HCT116 (cell line): ENCODE measurements at regions not wholly inside any gene's neighbourhood (a gene's known extent, or its start where the extent isn't known, plus 50 kb on each side); places are given as distances from the start of the nearest gene placed in this dataset.
A peak's percentile ranks its signal among the peaks of the same experiment; 100 is the strongest.

Experiments
- ATAC-seq: fragments of 200-7000 bp; cut with Tn5 transposase; 2 replicates; pipeline ENCODE4 v1.9.1; 2020; ENCODE audit warnings: mild to moderate bottlenecking, moderate library complexity
- BruUV-seq: library from RNA; stranded (reverse); fragments of 400-500 nt; replicated peaks from 2 replicates; lab custom pipeline; 2021; lab: Mats Ljungman, UMichigan
- CTCF ChIA-PET: fragments of 300-600 bp; sonication (Branson Sonifier 250); formaldehyde crosslinking; loops from one replicate; lab custom pipeline; 2021; ENCODE audit warnings: antibody characterized with exemption; lab: Charles Lee
- POLR2A ChIA-PET: fragments of 300-600, 350-600 bp; sonication (Branson Sonifier 250); formaldehyde crosslinking; loops from one replicate; lab custom pipeline; 2021; ENCODE audit warnings: antibody characterized with exemption; lab: Charles Lee
- RAD21 ChIA-PET, 2 experiments: fragments of 300-600 bp; sonication (Branson Sonifier 250); formaldehyde crosslinking; loops; one replicate each; lab custom pipeline; 2023; ENCODE audit warnings: low total read pairs in 2 of 2; ENCODE audit not compliant: uncharacterized antibody in 2 of 2, unreplicated experiment in 2 of 2, low non-redundant PET in 1 of 2; lab: Charles Lee
- DNase-seq: peaks from one replicate; pipeline ENCODE4 v3.0.0-alpha.2; 2010; ENCODE audit warnings: low read depth, low spot score
- H2AFZ ChIP-seq: fragments of 200-600 bp; shearing (Covaris generic), sonication (generic); 2 replicates; pipeline ENCODE4 v1.6.1; 2017; ENCODE audit warnings: low read depth, mixed run types, mixed read lengths, antibody characterized with exemption, low read length; ENCODE audit not compliant: poor library complexity, severe bottlenecking
- H3K27ac ChIP-seq: 2 replicates; pipeline ENCODE4 v1.5.1; 2012; ENCODE audit warnings: low read depth, low read length
- H3K27me3 ChIP-seq: fragments of 200-600 bp; sonication (generic); 2 replicates; pipeline ENCODE4 v1.6.1; 2016; ENCODE audit warnings: mixed run types, low read length, mixed read lengths; ENCODE audit not compliant: insufficient read depth
- H3K36me3 ChIP-seq, 2 experiments: fragments of 200-500 bp in 1 of 2; fragments of 200-600 bp in 1 of 2; sonication (Bioruptor generic) in 1 of 2; sonication (generic) in 1 of 2; 2 replicates each; pipeline versions ENCODE4 v1.5.1 to v1.6.1; 2014 to 2016; ENCODE audit warnings: low read length in 2 of 2, inconsistent platforms in 1 of 2, mixed read lengths in 1 of 2, mixed run types in 1 of 2; ENCODE audit not compliant: insufficient read depth in 2 of 2, control insufficient read depth in 1 of 2
- H3K4me1 ChIP-seq, 2 experiments: fragments of 200-600 bp in 1 of 2; sonication (generic) in 1 of 2; 2 replicates each; pipeline versions ENCODE4 v1.5.1 to v1.6.1; 2012 to 2017; ENCODE audit warnings: low read length in 2 of 2, inconsistent platforms in 1 of 2, mild to moderate bottlenecking in 1 of 2, mixed read lengths in 1 of 2, mixed run types in 1 of 2, moderate library complexity in 1 of 2; ENCODE audit not compliant: insufficient read depth in 2 of 2, control insufficient read depth in 1 of 2
- H3K4me2 ChIP-seq: fragments of 200-600 bp; sonication (generic); 2 replicates; pipeline ENCODE4 v1.6.1; 2017; ENCODE audit warnings: mixed run types, low read length, mixed read lengths
- H3K4me3 ChIP-seq, 2 experiments: fragments of 200-600 bp in 1 of 2; sonication (generic) in 1 of 2; replicated peaks in 1 of 2; 2 replicates each; pipeline ENCODE4 v1.5.1; 2011 to 2016; ENCODE audit warnings: low read length in 2 of 2, control low read depth in 1 of 2, low read depth in 1 of 2, mild to moderate bottlenecking in 1 of 2, mixed read lengths in 1 of 2, mixed run types in 1 of 2
- H3K79me2 ChIP-seq: fragments of 200-600 bp; sonication (generic); 2 replicates; pipeline ENCODE4 v1.6.1; 2017; ENCODE audit warnings: mild to moderate bottlenecking, mixed run types, low read length, moderate library complexity, mixed read lengths; ENCODE audit not compliant: insufficient read depth
- H3K9ac ChIP-seq: fragments of 200-600 bp; sonication (generic); 2 replicates; pipeline ENCODE4 v1.6.1; 2016; ENCODE audit warnings: low read length, mixed read lengths
- H3K9me2 ChIP-seq: fragments of 200-600 bp; sonication (generic), shearing (Covaris generic); 2 replicates; pipeline ENCODE4 v1.6.1; 2017; ENCODE audit warnings: mixed run types, mild to moderate bottlenecking, moderate library complexity; ENCODE audit not compliant: insufficient read depth
- H3K9me3 ChIP-seq, 2 experiments: fragments of 200-500 bp in 1 of 2; fragments of 200-600 bp in 1 of 2; sonication (Bioruptor generic) in 1 of 2; sonication (generic) in 1 of 2; 2 replicates each; pipeline ENCODE4 v1.6.1; 2014 to 2017; ENCODE audit warnings: low read length in 2 of 2, mixed read lengths in 2 of 2, inconsistent platforms in 1 of 2, low read depth in 1 of 2, mild to moderate bottlenecking in 1 of 2, mixed run types in 1 of 2, moderate library complexity in 1 of 2; ENCODE audit not compliant: control insufficient read depth in 1 of 2, insufficient read depth in 1 of 2
- H4K20me1 ChIP-seq: fragments of 200-600 bp; sonication (generic), shearing (Covaris generic); 2 replicates; pipeline ENCODE4 v1.6.1; 2017; ENCODE audit warnings: mixed run types, mild to moderate bottlenecking, moderate library complexity; ENCODE audit not compliant: insufficient read depth
- EGR1 ChIP-seq: IDR thresholded peaks from 2 replicates; pipeline ENCODE4 v1.6.1; 2012; ENCODE audit warnings: low read depth
- EZH2 ChIP-seq: fragments of 200-600 bp; sonication (generic); IDR thresholded peaks from 2 replicates; pipeline ENCODE4 v1.6.1; 2017; ENCODE audit warnings: antibody characterized with exemption, mixed run types
- FOSL1 ChIP-seq: IDR thresholded peaks from 2 replicates; pipeline ENCODE4 v1.6.1; 2012; ENCODE audit warnings: low read depth
- POLR2A ChIP-seq: IDR thresholded peaks from 2 replicates; pipeline ENCODE4 v1.7.0; 2011; ENCODE audit warnings: borderline replicate concordance; ENCODE audit not compliant: insufficient read depth, insufficient read length; ENCODE audit errors: extremely low read depth
- RAD21 ChIP-seq: IDR thresholded peaks from 2 replicates; pipeline ENCODE4 v1.6.1; 2012; ENCODE audit warnings: low read depth, mild to moderate bottlenecking
- SIN3A ChIP-seq: IDR thresholded peaks from 2 replicates; pipeline ENCODE4 v1.6.1; 2012; ENCODE audit warnings: low read depth
- SP1 ChIP-seq: IDR thresholded peaks from 2 replicates; pipeline ENCODE4 v1.6.1; 2012; ENCODE audit warnings: low read depth
- ZFX ChIP-seq: fragments of 450-650 bp; IDR thresholded peaks from 2 replicates; pipeline ENCODE4 v1.6.1; 2017
- ZNF274 ChIP-seq: fragments of 200-500 bp; sonication (Bioruptor generic); IDR thresholded peaks from 2 replicates; pipeline ENCODE4 v1.6.1; 2014; ENCODE audit warnings: mild to moderate bottlenecking, low read depth, low read length, inconsistent platforms
- intact Hi-C: fragments of 100-400 bp; cut with micrococcal nuclease; formaldehyde crosslinking; loops from 2 replicates; pipeline ENCODE4 v1.10.0; 2022
- TF ChIP-seq, protein P1 (sequence below), 3 experiments: fragments of 200-600 bp in 1 of 3; sonication (generic) in 1 of 3; IDR thresholded peaks in 2 of 3; conservative IDR thresholded peaks in 1 of 3; 2 replicates each; pipeline ENCODE4 v1.5.1; 2012 to 2017; ENCODE audit warnings: low read depth in 2 of 3, low read length in 2 of 3, antibody characterized with exemption in 1 of 3, borderline replicate concordance in 1 of 3, control low read depth in 1 of 3, mild to moderate bottlenecking in 1 of 3, mixed read lengths in 1 of 3, mixed run types in 1 of 3, moderate library complexity in 1 of 3; ENCODE audit not compliant: insufficient read depth in 1 of 3
- TF ChIP-seq, protein P2 (sequence below): IDR thresholded peaks from 2 replicates; pipeline ENCODE4 v1.6.1; 2012; ENCODE audit warnings: low read depth

DNA sequence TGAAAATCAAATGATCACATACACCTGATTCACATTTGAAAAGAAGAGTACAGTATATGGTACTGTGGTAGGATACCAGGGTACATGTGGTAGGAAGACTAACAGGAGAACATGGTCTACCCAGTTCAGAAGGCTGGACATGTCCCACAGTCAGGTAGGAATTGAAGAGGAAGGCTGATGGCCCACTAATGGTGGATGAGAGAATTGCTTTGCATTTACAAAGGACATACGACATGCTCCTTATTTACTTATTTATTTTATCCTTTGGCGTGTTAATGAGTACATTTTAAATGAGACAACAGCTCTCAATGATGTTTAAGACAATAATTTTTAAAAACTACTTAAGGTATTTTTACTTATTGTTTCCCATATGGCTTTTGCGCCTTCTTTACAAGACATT is 106.7 kb upstream of the BMP2K start:
- TF ChIP-seq, protein P1, sequence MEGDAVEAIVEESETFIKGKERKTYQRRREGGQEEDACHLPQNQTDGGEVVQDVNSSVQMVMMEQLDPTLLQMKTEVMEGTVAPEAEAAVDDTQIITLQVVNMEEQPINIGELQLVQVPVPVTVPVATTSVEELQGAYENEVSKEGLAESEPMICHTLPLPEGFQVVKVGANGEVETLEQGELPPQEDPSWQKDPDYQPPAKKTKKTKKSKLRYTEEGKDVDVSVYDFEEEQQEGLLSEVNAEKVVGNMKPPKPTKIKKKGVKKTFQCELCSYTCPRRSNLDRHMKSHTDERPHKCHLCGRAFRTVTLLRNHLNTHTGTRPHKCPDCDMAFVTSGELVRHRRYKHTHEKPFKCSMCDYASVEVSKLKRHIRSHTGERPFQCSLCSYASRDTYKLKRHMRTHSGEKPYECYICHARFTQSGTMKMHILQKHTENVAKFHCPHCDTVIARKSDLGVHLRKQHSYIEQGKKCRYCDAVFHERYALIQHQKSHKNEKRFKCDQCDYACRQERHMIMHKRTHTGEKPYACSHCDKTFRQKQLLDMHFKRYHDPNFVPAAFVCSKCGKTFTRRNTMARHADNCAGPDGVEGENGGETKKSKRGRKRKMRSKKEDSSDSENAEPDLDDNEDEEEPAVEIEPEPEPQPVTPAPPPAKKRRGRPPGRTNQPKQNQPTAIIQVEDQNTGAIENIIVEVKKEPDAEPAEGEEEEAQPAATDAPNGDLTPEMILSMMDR (IDR thresholded peaks at IDR 0.05 in 2 of 3, conservative IDR thresholded peaks at IDR 0.05 in 1 of 3; ENCODE audit: borderline replicate concordance in 1 of 3, insufficient read depth in 1 of 3, low read depth in 2 of 3, low read length in 2 of 3): peak in 2 of 3 experiments; percentile 45 to 46; a peak in 4 of 6 replicates
- no peak for TF ChIP-seq FOSL1
- TF ChIP-seq, all 23 proteins: peak for 1
- Histone ChIP-seq H3K27me3 (no peaks in the 10 kb centered on the region), H3K79me2 (no peaks in the 10 kb centered on the region), H3K4me1 (no peaks in the 10 kb centered on the region), H3K9me2 (no peaks in the 10 kb centered on the region), H3K9me3 (no peaks in the 10 kb centered on the region), H2AFZ (peak overlapping the region; percentile 52), H3K9ac (no peak overlapping the region), H4K20me1 (no peaks in the 10 kb centered on the region), H3K4me2 (no peak overlapping the region), H3K4me3 (no peak overlapping the region), H3K36me3 (no peaks in the 10 kb centered on the region), H3K27ac (no peak overlapping the region)
- ATAC-seq (peak; percentile 93), DNase-seq (peak; percentile 24)
- BruUV-seq: no TSS peak
- intact Hi-C loops: no loop called here
- ChIA-PET POLR2A (interaction anchor here (1.1 kb wide), 1 partner anchor 8 kb away, joined by 3 read pairs; no protein-coding TSS in a partner anchor), CTCF (no interaction called here), RAD21 (no interaction called here)

DNA sequence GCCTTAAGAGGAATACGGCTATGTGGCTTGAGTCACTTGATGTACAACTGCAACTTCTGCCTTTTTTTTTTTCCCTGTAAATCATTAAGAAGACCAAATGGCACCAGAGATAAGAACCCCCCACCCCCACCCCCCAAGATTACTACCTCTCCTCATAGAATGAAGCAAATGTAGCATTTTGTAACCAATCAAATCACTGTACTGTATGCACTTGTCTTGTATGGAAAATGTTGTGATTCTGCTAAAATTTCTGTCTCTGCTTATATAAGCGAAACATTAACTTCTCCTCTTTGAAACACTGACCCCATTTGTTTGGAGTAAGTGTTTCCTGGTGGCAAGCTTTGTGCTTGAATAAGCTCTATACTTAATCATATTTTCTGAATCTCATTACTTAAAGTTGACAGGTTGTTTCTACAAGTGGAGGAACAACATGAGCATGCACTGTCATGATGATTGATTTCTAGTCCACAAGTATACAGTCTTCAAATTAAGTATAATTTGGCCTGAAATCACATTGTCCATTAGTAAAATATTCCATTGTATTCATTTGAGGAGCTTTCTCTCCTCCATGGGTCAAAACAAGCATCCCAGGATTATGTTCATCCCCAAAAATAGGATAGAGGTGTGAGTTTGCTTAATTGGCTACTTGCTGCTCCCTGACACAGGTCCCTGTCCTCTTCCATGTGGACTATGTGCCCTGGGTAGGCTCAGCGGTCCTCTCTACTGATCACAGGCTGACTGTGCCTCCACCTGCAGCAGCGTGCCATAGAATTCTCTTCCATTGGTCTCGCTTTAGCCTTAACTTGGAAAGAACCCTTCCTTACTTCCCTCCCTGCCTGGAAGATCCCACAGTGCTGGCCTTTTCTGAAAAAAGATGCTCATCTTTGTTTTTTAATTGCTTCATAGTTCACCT is 104.0 kb upstream of the BMP2K start:
- intact Hi-C loops: no loop called here
- no peaks in the 10 kb centered on the region for H4K20me1 ChIP-seq
- H3K27me3 ChIP-seq: no peaks in the 10 kb centered on the region
- no peaks in the 10 kb centered on the region for H3K4me1 ChIP-seq
- H3K27ac ChIP-seq: no peak overlapping the region
- no peaks in the 10 kb centered on the region for H3K9me3 ChIP-seq
- no peaks in the 10 kb centered on the region for H3K36me3 ChIP-seq
- H2AFZ ChIP-seq: no peak overlapping the region
- POLR2A ChIA-PET: no interaction called here
- ATAC-seq: no peak
- DNase-seq: no peak
- no peaks in the 10 kb centered on the region for H3K9me2 ChIP-seq
- no TSS peak for BruUV-seq
- no peaks in the 10 kb centered on the region for H3K79me2 ChIP-seq
- no peak overlapping the region for H3K4me2 ChIP-seq
- H3K4me3 ChIP-seq: no peak overlapping the region
- CTCF ChIA-PET: no interaction called here
- RAD21 ChIA-PET: no interaction called here
- no peak for TF ChIP-seq POLR2A
- TF ChIP-seq RAD21: no peak
- no peak for TF ChIP-seq ZNF274
- TF ChIP-seq EZH2: no peak
- TF ChIP-seq, protein P2, sequence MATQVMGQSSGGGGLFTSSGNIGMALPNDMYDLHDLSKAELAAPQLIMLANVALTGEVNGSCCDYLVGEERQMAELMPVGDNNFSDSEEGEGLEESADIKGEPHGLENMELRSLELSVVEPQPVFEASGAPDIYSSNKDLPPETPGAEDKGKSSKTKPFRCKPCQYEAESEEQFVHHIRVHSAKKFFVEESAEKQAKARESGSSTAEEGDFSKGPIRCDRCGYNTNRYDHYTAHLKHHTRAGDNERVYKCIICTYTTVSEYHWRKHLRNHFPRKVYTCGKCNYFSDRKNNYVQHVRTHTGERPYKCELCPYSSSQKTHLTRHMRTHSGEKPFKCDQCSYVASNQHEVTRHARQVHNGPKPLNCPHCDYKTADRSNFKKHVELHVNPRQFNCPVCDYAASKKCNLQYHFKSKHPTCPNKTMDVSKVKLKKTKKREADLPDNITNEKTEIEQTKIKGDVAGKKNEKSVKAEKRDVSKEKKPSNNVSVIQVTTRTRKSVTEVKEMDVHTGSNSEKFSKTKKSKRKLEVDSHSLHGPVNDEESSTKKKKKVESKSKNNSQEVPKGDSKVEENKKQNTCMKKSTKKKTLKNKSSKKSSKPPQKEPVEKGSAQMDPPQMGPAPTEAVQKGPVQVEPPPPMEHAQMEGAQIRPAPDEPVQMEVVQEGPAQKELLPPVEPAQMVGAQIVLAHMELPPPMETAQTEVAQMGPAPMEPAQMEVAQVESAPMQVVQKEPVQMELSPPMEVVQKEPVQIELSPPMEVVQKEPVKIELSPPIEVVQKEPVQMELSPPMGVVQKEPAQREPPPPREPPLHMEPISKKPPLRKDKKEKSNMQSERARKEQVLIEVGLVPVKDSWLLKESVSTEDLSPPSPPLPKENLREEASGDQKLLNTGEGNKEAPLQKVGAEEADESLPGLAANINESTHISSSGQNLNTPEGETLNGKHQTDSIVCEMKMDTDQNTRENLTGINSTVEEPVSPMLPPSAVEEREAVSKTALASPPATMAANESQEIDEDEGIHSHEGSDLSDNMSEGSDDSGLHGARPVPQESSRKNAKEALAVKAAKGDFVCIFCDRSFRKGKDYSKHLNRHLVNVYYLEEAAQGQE: no peak
- no peak for TF ChIP-seq EGR1
- no peak for TF ChIP-seq SIN3A
- no peak for TF ChIP-seq ZFX
- no peak for TF ChIP-seq SP1
- H3K9ac ChIP-seq: no peak overlapping the region
